ENCODE measurements at regions not wholly inside any gene's neighbourhood (a gene's known extent, or its start where the extent isn't known, plus 50 kb on each side); places are given as distances from the start of the nearest gene placed in this dataset.
"Not testable (repeated sequence)": the region's sequence is repeated elsewhere in the genome, so short reads cannot be mapped to it uniquely, and the experiment has no call there.

DNA sequence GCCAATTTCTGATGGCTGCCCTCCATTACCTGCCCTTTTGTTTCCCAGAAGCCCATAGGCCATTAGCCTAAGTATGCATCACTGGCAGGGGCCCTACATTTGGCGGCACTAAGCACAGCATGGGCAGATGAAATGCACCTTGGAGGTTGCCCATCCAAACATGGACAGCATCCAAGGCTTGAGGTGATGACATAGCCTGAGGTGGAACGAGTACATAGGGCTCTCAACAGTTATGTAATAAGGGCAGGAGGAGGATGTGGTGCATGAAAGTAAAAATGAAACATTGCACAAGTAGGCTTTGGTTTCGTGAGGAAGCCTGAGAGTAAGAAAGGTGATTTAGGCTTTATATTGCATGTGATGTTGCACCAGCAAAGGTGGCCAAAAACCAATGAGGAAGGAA, 148.1 kb downstream of the FAM76B start:
- DNase-seq, result peak; percentile 97

DNA sequence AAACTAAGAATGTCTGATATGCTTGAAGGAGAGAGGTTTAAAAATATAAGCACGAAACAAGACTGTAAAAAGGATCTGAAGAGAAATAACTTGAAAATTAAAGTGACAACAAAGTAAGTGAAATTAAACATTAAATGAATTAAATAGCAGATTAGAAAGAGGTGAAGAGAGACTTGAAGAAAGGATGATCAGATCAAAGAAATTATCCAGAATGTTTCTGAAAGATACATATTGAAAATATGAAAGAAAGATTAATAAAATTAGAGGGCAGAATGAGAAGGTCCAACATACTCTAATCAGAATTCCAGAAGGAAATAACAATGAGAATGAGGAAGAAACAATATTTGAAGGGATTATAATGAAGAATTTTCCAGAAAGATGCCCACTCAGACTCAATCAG, 151.1 kb downstream of the FAM76B start:
- no peak for DNase-seq

DNA sequence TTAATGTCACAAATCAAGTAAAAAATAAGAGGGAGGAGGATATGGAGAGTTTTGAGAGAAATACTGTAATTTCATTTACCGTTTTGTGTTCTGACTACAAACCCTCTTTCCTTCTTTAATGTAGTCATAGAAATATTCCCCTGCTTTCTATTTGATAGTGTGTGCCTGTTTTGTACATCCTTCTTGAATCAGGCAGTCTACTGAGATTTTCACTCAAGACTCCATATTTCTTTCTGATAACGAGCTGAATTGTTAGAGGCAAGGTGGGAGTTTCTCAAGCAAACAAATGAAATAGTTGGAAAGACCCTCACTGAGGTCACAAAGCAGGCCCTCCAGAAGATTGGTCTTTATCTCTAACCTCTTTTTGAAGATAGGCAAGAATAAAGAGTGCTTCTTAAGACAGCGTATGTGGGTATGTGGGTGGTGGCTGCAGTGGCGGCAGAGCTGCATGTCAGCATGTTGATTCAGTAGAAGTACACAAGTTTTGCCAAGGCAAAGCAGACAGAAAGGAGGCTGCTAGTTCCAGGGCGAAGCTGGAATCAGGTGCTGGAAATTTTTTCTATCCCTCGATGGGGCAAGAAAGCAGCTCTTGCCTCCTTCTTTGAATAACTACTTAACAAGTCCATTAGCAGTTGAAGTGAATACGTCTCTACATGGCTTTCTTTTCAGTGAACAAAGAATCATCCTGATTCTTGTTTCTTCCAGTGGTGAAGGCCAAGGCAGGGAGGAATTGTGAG, 164.2 kb downstream of the FAM76B start:
- no peak for DNase-seq

DNA sequence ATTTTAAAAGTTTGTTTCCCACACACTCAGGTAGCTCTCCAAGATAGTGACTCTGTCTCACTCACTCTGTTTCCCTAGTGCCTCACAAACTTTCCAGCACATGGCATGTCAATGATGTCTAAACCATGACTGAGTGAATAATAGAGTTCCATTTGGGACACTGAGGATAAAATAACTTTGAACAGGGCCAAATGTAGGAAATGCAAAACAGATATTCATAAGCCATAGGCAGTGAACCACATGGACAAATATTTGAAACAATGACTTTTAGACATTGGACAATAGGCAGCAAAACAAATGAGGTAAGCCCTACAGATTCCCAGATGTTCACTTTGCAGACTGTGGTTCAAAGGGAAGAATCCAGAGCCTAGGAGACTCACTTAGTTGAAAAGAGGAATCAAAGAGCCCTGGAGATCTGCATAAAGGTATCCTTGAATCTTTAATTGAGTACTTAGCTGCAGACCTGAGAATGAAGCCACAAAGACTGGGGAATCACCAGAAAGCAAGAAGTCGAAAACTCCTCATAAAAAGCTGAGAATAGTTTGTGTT, 173.3 kb downstream of the FAM76B start:
- DNase-seq, result no peak

DNA sequence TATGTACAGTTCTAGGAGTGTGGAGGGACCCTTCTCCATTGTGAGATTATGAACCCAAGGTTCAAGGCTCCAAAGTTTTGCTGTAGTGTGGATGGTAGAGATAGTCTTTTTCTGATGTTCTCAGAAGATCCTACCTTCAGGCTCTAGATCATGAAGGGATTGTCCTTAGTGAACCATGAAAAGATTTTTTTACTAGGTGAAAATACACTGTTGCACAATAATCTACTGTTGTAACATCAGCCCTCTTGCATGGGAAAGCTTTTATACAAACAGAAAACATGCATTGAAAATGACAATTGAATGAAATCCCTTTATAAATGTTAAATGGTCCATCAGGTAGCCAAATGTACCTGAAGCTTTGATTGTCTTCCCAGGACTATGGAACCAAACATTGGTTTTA, 177.8 kb downstream of the FAM76B start:
- DNase-seq, result no peak

DNA sequence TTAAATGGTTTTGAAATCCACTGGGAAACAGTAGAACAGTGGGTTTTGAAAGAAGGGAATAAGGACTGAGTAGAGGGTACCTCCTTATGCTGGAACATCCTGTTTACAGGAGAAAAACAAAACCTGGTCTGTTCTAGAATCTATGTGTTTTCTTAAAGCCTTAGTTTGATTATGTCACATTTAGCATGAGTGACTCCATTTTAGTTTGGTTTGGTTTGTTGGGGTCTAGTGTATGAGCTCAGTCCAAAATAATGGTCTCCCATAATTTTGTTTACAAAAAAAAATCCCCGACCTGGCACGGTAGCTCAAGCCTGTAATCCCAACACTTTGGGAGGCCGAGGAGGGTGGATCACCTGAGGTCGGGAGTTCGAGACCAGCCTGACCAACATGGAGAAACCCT, 179.4 kb downstream of the FAM76B start:
- not testable (repeated sequence) for DNase-seq

DNA sequence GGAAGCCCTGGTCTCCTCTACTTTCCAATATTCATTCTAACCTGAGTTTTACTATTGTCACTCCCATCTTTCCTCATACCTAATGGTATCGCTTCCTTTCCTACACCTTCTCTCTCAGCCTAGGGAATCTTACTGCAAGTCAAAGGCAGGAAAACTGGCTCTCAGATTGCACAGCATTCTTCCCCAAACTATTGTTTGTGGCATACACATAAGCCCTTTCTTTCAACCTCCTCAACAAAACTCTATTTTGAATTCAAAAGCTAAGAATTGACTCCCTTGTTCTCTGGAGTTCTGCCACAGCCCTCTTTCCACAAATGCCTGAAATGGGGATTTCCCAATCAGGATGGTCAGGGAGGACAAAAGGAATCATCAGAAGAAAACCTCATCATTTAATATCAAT, 181.5 kb downstream of the FAM76B start:
- no peak for DNase-seq

DNA sequence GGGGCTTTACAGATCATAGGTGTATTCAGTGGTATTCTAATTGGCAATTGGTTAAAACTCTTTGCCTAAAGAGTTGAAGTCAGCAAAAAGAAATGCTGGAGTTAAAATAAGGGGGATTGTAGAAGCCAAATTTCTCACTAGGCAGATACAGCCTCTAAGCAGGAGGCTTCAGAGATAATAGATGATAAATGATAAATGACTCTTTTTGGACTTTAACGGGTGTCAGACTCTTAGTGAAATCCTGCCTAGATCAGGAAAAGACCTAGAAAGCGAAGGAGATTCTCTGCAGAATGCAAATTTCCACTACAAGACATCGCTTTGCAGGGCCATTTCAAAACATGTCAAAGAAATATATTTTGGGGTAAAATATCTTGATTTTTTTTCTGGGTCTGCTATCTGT, 182.8 kb downstream of the FAM76B start:
- DNase-seq, result no peak

DNA sequence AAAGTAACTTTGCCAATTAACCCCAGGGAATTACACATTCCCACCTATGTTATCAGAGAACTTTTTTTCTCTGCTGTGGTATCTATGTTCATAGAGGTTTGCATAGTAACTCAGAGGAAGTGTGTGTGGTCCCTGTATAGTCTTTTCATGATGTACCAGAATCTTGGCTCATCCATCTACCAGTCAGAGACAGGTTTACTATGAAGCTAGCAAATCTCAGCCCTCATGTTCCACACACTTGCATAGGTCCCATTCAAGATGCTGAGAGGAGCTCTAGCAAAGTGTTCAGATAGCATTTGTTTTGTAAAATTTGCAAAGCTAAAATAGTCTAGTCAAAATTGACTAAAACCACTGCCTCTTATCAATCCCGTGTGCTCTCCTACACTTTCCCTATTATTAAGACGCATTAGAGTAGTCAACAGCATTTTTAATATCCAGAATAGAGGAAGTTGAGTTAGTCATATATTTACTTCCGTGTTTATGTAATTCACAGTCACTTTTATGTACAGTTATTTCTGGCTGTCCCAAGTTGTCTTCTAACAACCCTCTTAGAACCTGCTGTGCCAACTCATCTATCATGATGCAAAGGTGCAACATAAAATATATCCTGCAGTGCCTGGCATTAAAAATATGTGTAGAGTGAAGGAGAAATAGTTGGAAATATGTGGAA, 184.2 kb downstream of the FAM76B start:
- no peak for DNase-seq

DNA sequence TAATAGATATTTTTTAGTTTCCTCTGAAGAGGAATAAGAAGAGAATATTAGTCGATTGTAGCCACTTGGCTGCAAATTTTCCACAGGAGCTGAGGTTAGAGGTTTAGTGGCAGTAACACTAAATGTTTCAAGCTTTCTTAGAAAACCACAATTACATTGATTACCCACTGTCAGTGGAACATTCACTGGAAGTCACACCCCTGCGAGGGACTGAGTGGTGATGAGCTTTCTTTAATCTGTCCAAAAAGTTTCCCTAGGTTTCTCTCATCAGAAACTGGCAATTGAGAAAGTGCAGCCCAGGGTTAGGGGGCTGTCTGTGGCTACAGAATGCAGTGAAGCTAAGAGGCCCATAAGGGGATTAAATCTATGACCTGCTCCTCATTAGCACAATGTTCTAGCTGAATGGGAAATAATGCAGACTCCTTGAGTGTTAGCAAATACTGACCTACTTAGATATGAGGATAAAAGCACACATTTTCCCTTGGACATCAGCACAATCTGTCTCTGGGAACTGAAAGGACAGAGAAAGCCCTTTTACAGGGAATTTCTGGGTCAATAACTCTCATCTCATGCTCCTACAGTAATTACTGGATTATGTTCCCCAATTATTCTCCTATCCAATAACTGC, 189.5 kb downstream of the FAM76B start:
- no peak for DNase-seq

DNA sequence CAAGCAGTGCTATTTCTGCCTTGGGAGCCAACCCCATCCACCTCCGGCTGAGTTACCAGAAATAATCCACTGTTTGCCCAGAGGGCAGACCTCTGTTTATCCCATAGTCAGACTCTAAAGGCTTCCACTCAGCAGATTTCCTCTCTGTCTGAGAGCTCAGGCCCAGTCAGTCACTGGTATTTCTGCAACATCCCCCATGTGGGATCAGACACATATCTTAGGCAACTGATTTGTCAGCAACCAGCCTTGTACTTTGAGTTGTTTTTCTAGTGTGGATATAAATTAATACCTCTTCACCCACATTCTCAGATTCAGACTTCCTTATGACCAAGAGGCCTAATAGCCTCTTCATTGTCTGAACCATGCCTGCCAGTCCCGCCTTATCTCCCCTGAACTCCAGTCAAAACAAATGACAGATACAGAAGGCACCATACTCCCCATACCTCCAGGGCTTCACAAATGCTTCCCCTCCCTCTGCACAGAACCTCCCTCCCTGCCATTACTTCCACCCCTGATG, 193.6 kb downstream of the FAM76B start:
- no peak for DNase-seq

DNA sequence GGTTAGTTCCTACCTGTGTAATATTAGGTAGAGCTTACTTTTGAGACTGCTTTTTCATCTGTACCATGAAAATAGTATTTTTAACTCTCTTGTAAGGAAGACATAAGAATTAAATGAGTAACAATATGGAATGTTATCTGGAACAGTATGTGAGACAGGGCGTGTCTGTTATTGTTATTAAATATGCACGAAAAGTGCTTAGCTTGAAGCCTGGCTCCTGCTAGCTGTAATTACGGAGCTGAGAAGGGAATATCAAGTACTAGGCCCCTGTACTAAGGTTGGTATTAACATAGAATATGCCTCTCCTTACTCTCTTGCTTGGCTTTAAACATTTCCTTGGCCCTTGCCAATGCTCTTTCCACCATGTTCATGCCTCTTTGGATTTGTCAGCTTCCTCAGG, 194.0 kb downstream of the FAM76B start:
- DNase-seq, result no peak

DNA sequence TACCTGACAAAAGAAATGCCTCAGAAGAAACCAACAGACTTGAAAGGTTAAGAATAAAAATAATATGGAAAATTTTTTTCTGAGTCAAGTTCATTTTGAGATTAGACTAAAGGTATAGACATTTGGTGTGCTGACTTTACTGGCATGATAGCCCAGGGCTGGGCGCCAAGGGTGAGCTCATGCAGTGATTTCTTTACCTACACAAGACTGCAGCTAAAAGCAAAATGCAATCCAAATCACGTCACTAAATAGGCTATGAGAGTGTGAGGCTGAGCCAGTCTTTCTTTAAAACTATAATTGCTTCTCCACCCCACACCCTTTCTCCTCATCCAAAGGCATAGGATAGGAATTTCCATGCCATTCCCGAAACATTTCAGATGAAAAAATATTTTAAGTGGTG, 196.5 kb downstream of the FAM76B start:
- DNase-seq, result no peak

DNA sequence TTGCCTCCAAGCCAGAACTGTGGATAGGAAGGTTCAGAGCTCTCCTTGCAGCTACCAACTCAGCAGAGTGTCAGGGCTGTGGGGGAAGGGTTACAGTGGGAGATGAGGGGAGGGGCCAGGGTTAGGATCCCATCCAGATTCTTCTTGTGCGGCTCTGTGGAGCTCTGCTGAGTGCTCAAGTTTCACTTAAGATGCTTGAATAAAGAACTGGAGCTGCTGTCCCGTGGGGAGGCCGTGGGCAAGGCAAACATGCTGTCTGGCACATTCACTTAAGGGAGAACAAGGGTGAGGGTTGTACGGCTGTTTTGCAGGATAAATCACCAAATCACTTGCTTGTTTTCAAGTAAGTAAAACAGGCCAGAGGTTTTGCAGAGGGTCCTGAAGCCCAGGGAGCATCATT, 197.1 kb downstream of the FAM76B start:
- peak; percentile 46 for DNase-seq

DNA sequence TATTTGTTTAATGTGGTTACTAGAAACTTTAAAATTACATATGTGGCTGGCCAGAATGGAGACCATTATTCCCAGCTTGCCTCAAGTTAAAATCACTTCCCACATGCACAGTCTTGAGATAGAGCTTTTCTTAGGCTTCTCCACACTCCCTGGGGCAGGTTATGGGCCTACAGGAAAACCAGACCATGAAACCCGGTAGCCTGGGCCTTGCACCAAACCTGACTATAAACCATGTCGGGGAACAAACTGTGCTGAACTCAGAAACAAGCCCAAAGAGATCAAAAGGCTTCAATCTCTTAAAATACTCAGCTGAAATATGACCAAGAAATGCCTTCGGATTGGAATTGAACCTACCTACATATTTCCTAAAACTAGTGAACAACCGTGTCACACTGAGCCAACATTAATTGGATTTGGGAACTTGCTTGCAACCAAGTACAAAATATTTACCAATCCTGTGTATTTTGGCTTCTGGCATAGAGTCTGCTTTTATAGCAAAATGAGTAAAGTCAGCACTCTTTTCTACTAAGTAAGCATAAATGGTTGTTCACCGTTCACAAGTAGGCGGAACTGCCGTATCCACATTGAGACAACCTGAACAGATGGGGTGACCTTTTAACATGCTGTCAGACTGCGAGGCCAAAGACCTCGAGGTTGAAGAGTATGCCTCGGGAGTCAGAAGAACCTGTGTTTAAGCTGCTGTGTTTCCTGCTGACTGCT, 199.5 kb downstream of the FAM76B start:
- DNase-seq, result no peak

DNA sequence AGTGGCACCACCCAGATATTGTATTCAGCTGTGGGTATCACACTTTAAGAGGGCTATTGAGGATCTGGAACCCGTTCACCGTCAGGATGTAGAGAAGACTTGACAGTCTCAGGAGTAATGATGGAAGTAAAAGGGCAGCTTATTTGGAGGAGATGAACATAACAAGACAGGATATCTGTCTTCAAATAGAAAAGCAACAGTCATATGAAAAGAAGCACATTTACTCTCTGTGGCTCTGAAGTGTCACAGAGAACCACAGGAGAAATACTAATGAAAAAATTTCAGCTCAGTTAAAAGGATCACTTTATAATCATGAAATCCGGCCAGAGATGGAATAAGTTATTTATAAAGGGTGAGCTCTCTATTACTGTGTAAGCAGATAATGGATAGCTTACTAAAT, 200.8 kb downstream of the FAM76B start:
- DNase-seq, result no peak

DNA sequence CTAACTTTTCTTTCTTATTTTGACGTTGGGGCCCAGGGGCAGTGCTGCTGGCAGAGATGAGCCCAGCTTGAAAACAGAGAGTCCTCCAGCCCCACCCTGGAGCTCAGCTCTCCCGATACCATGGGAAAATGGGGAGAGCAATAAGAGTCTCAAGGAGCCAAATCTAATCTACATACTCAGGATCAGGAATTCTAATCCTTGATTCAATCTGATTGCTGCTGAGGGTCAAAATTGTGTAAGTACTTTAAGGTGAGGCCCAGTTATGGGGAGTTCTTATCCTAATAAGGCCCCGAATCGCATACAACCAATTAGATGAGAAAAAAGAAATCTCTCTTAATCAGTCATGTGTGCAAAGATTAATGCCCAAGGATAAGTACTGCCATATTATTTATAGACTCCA, 202.9 kb downstream of the FAM76B start:
- DNase-seq, result no peak

DNA sequence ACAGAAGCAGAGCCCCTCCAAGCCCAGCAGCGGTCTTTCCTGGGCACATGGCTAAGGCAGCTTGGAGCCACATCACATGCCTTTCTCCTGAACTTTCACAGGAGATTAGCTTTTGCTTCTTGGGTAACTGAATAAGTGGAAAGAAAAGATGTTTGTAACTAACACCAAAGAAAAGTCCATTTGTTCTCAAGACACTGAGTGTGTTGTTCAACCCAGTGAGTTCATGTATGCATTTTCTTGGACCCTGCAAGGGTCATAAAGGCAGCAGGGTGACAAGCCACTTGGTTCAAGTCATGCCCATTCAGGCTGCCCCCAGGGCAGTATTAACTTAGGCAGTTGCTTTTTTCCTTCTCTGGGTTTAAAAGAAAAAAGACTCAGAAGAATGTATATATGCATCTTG, 203.4 kb downstream of the FAM76B start:
- DNase-seq, result no peak

DNA sequence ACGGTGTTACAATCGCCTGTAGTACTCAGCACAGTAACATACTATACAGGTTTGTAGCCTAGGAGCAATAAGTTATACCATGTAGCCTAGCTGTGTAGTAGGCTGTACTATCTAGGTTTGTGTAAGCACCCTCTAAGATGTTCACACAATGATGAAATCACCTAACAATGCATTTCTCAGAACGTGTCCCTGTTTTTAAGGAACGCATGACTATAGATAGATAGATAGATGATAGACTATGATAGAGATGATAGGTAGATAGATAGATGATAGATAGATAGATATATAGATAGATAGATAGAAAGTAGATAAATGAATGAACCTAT, 203.9 kb downstream of the FAM76B start:
- DNase-seq, result no peak

DNA sequence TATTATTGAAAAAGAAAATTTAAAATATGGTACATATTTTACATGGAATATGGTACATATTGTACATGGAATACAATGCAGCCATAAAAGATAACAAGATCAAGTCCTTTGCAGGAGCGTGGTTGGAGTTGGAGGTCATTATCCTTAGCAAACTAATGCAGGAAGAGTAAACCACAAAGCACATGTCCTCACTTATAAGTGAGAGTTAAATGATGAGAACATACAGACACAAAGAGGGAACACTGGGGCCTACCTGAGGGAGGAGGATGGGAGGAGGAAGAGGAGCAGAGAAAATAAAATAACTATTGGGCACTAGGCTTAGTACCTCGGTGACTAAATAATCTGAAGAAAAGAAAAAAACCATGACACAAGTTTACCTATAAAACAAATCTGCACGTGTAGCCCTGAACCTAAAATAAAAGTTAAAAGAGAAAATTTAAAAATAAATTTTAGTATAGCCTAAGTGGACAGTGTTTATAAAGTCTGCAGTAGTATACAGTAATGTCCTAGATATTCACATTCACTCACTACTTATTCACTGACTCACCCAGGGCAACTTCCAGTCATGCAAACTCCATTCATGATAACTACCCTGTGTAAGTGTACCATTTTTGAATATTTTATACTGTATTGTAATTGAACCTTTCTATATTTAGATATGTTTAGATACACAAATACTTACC, 204.4 kb downstream of the FAM76B start:
- DNase-seq, result no peak

DNA sequence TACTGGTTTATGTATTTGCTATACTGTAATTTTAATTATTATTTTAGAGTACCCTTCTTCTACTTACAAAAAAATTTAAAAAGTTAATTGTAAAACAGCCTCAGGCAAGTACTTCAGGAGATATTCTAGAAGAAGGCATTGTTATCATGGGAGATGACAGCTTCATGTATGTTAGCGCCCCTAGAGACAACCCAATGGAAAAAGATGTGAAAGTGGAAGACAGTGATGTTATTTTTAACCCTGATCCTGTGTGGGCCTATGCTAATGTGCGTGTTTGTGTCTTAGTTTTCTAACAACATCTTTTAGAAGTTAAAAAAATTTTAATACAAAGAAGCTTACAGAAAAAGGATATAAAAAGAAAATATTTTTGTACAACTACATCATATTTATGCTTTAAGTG, 205.0 kb downstream of the FAM76B start:
- no peak for DNase-seq

DNA sequence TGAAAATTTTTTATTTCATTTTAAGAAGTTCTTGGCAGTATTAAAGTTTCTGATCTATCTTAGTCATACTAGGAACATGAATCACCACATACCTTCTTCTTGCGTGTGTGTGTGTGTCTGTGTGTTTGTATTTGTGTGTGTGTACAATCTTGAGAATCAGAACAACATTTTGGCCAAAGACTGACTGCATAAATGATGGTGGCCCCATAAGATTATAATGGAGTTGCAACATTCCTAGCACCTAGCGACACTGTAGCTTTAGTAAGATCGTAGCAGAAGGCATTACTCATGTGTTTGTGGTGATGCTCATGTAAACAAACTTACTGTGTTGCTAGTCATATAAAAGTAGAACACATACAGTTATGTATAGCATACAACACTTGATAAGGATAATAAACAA, 205.4 kb downstream of the FAM76B start:
- DNase-seq, result no peak
